HG03175 (cell line): ENCODE measurements at regions not wholly inside any gene's neighbourhood (a gene's known extent, or its start where the extent isn't known, plus 50 kb on each side); places are given as distances from the start of the nearest gene placed in this dataset.
"Not testable (repeated sequence)": the region's sequence is repeated elsewhere in the genome, so short reads cannot be mapped to it uniquely, and the experiment has no call there.

Experiments
- ATAC-seq: cut with Tn5 transposase; IDR thresholded peaks from one replicate; pipeline ENCODE4 v1.9.1; 2021; ENCODE audit warnings: mild to moderate bottlenecking, moderate library complexity; ENCODE audit not compliant: unreplicated experiment

- no peak for ATAC-seq
These were observed 79.6 kb downstream of the INSIG1 start for GRCh38 chr7:155377071-155377837.

DNA sequence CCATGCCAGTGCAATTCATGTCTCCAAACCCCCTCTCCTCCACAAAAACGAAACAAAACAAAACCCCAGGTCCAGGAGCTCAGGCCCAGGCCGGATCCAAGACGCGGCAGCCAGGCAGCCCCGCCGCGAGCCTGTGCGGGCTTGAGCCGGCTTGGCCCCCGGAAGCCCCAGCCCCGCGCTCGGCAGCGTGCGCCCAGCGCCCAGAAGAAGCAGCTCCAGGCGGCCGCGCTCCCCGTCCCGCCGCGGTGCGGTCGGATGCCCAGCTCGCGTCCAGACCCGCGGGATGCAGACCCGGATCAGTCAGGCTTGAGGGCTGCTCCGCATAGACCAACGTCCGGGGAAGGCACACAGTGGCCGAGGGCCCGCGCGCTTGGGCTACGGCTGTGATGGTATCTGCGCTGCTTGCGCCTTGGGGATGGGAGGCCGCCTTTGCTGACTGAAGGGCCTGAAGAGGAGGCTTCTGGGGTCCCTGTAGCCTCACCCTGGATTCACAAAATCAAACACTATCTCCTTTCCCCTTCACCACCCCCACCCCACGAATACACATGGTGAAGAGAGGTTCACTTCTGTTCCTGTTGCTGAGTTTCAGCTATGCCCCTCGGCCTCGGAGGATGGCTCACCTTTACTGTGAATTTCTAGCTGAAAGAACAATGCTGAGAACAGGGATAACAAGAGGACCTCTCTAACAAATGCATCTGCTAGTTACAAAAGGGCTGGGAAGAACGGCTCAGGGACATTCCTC, 79.9 kb upstream of the EN2 start:
- no peak for ATAC-seq

- ATAC-seq: no peak
These were observed 79.4 kb upstream of the EN2 start for GRCh38 chr7:155378580-155378934.

DNA sequence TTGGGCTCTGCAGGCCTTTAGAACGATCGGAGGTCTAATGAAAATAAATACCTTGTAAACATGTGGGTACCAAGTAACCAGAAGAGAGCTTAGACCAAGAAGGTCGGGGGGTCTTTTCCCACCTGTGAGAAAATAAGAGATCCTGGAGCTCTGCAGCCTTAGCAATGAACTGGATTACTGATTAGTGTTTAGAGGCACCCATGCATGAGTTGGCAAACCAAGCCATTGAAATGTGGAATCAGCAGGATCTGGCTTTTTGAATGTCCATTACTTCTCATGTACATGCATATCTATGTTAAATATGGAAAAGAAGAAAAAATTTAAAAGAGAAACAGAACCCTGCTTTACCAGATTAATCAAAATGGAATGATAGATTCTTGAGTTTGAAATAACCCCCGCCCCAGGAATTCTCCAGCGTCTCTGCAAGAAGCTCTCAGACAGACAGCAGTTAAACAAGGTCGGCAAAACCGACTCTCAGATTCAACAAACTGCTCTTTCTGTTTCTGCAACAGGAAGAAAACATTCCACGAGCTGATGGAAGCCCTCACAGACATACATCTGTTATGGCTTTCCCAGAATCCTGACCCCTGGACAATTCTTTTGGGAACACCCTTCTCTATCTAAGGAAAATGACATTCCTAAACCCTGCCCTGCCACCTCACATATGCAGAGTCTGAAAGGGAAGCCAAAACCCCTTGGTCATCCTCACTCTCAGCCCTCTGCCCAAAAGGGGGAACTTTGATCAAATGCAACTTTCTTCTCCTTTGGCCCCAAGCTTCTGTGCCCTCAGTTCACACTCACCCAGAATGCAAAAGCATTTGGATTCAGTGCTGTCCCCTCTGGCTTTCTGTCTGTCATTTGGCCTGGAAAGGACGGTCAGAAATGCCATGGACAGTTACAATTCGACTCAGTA, 78.7 kb upstream of the EN2 start:
- ATAC-seq: no peak

GRCh38 chr7:155380221-155380861, 77.6 kb upstream of the EN2 start:
- peak; percentile 85 for ATAC-seq

DNA sequence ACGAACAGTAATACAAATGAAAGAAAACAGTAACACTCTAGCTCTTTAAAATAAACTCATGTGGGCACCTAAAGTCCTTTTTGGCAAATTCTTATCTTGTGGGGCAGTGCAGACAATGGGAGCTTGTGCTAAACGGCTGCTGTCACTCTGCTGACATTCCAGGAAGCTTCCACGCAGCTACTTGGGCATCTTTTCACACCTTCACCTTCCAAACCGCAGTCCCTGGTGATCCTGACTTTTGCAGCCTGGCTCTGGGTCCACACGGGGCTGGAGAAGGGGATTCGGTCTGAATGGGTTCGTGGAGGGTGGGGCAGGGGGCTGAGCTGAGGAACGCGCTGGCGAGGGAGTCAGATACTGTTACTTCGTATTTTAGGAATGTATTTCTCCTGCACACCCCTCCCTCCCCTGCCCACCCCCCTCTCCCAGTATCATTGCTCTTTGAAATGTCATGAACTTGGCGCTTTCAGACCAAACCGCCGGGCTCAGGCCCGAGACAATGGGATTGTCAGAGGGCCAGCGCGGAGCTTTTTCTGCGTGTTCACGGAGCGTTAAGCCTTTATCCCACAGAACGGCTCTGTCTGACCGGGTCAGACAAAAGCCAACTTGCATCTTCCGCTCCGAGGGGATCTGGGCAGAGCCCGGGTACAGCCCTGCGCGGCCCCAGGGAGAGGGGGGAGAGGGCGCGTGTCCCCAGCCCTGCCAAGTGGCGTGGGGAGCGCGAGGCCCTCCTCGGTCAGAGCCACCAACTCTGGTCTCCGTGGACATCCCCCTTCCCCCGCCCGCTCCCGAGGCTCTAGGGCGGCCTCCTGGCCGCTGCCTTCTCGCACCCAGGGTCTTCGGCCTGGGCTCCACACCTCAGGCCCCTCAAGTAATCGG, 76.7 kb upstream of the EN2 start:
- ATAC-seq: no peak

GRCh38 chr7:155381852-155382801, 75.8 kb upstream of the EN2 start:
- ATAC-seq: no peak

GRCh38 chr7:155382802-155383171, 75.1 kb upstream of the EN2 start:
- no peak for ATAC-seq

DNA sequence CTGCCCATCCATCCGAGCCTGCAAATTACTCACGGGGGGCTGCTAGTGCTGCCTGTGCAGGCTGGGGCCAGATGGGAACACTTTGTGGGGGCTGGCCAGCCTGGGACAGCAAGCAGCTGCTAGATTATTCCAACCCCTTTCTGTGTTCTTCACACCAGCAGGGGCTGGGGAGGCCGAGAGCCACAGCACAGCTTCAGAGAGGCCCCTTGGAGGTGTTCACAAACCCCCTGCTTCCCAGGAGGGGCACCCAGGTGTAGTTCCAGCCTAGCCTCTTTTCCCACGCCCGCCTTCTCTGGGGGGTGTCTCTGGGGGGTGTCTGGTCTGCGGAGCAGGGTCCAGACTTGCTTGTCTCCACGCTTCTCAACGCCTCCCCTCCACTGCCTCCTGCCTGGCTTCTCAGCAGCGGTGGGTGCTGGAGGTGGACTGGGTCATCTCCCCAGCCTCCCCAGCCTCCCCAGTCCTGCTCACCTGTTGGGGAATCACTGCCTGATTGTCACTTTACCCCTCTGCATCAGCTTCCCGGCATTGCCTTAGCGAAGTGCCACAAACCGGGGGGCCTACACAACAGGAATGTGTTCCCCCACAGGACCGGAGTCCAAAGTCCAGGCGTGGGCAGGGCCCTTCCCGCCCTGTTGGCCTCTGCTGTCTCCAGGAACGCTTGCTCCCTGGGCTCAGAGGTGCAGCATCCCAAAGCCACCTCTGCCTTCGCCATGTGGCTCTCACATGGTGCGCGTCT, 74.0 kb upstream of the EN2 start:
- ATAC-seq: no peak

GRCh38 chr7:155384751-155385150, 73.2 kb upstream of the EN2 start:
- no peak for ATAC-seq

DNA sequence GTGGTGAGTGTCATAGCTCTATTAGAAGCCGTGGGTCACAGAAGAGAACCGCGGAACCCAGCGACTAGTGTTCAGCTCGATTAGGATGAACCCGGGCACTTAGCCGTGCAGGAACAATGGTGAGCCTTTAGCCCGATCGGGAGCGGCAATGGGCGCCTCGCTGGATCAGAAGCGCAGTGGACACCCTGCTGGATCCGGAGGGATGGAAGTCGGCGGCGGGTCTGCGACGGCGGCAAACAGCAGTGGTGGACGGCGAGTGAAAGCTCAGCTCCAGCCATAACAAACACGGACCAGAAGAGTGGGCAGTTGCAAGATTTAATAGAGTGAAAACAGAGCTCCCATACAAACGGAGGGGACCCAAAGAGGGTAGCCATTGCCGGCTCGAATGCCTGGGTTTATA, 72.7 kb upstream of the EN2 start:
- ATAC-seq: not testable (repeated sequence)

GRCh38 chr7:155386608-155387007, 71.3 kb upstream of the EN2 start:
- no peak for ATAC-seq

DNA sequence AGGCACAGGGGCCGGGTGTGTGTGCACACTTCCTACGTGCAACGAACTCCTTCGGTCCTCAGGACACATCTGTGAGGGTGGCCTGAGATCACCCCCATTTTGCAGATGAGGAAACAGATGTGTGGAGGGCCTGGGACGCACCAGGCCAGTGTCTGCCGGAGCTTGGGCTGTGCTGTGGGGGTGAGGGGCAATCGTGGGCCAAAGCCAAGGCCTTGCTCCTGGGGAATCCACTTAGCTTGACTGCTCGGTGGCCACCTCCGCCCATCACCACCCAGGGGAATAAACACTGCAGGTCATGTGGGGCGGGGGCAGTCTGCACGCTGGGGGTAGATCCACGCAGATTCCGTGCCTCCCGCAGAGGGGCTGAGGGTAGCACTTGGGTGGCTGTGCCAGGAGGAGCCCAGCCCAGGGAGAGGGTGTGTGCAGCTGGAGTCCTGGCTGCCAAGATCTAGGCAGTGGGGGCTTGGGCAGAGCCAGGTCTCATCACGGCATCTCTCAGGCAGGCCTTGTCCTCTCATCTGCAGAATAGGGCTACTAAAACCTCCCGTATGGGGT, 70.8 kb upstream of the EN2 start:
- no peak for ATAC-seq

DNA sequence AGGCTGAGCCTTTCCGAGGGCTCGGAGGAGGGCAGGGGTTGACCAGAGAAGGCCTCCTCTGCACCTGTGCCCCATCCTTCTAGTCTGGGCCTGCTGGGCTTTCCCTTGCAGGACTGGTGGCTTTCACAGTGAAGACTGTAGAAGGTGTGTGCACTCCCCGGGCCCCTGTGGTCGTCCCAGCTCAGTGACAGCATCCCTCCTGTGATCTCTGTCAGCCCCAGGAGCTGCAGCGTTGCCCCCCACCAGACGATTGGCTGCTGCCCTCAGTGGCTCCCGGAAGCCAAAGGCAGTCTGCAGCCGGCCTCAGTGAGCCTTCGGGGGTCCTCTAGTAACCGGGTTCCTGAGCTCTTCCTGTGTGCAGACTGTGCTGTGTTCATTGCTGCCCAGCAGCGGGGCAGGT, 69.4 kb upstream of the EN2 start:
- ATAC-seq: no peak

- no peak for ATAC-seq
These were observed 66.5 kb upstream of the EN2 start for GRCh38 chr7:155391414-155391813.

DNA sequence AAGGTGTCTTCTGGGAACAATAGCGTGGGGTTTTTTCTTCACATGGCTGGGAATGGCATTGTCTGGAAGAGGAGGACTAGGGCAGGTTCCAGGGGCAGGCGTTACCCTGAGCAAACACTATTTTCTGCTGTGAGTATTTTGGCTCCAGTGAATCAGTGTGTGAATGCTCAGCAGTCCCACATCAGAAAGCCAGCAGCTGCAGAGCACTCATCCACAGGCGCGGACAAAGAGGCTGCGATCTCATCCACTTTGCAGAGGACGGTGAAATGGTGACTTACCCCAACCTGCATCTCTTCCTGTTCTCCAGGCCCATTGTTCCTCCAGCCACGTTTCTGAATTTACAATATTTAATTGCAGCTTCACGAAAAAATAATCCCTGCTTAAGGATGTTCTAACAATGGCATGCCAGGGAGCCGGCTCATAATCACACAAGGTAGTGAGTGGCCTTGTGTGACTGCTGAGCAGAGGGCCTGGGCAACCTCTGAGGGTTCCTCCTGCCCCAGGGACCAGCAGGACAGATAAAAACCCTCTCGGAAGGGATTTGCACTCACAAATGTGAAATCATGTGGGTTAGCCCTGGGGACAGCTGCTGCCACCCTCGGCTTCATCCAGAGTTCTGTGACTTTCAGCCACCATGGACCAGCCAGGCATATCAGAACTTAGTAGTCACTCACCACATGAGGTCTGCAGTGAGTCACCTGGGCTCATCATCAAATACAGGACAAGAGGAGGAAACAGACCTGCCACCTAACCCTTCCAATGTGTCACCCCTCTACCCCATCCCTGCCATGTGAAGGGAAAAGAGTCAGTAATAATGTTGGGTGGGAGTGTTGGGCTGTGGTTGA, 65.0 kb upstream of the EN2 start:
- ATAC-seq: no peak

GRCh38 chr7:155394413-155394812, 63.5 kb upstream of the EN2 start:
- no peak for ATAC-seq
